GM18858 (cell line): ENCODE measurements at regions not wholly inside any gene's neighbourhood (a gene's known extent, or its start where the extent isn't known, plus 50 kb on each side); places are given as distances from the start of the nearest gene placed in this dataset.

Source experiments
- ATAC-seq: cut with Tn5 transposase; IDR thresholded peaks from one replicate; pipeline ENCODE4 v1.9.1; 2021; ENCODE audit not compliant: unreplicated experiment

GRCh38 chr2:16322308-16323125, 343.1 kb downstream of the CYRIA start:
- no peak for ATAC-seq

GRCh38 chr2:16321872-16322271, 343.8 kb downstream of the CYRIA start:
- ATAC-seq: no peak

GRCh38 chr2:16321256-16321655, 344.4 kb downstream of the CYRIA start:
- ATAC-seq: no peak

GRCh38 chr2:16320716-16321115, 344.9 kb downstream of the CYRIA start:
- ATAC-seq: no peak

- ATAC-seq: no peak
These were observed 346.0 kb downstream of the CYRIA start for GRCh38 chr2:16319551-16320121.

- peak; percentile 44 for ATAC-seq
These were observed 347.0 kb downstream of the CYRIA start for GRCh38 chr2:16318474-16319195.

- ATAC-seq: no peak
These were observed 347.6 kb downstream of the CYRIA start for GRCh38 chr2:16318051-16318450.

DNA sequence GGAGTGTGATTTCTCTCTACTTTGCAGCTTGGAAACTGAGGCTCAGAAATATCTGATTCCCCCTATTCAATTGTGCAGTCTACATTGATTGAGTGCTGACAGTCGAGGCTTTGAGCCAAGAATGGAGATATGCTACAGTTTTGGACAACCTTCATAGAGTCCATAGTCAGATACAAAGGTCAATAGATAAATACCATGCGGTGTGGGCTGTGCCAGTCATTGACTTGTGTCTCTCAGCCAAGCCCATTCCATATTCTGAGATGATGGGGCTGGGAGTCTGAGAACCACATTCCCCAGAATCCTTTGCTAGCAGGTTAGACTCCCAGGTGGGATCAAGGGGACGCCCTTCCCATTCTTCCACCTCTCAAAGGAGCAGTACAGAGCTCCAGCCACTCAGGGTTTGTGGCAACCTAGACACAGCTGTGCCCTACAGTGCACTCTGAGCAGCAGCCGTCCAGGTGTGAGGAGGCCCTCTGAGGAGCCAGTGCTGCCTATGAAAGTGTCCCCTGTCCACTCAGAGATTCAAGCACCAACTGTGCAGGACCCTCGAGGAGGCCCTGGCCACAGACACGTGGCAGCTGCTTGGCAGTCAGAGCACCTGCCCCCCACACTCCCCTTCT, 348.3 kb downstream of the CYRIA start:
- ATAC-seq: no peak

- ATAC-seq: no peak
These were observed 349.0 kb downstream of the CYRIA start for GRCh38 chr2:16316456-16317210.

- no peak for ATAC-seq
These were observed 349.7 kb downstream of the CYRIA start for GRCh38 chr2:16315908-16316307.

- no peak for ATAC-seq
These were observed 350.2 kb downstream of the CYRIA start for GRCh38 chr2:16315458-16315835.

- ATAC-seq: no peak
These were observed 350.8 kb downstream of the CYRIA start for GRCh38 chr2:16314691-16315457.

DNA sequence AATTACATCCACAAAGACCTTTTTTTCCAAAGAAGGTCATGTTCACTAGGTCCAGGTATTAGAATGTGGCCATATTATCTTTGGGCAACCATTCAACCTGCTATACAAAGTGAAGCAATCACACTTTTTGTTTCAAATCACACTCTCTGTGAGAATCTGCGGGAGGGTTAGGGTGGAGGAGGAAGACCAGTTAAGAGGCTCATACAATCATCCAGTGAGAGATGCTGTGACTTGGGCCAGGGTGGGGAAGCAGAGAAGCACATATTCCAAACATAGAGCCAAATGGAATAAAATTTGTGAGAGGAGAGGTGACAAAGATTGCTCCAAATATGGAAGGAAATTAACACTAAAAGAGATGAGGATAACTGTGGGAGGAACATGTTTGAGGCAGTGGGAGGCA, 351.6 kb downstream of the CYRIA start:
- ATAC-seq: no peak

GRCh38 chr2:16313235-16313975, 352.2 kb downstream of the CYRIA start:
- ATAC-seq: no peak

- ATAC-seq: no peak
These were observed 352.9 kb downstream of the CYRIA start for GRCh38 chr2:16312771-16313170.

DNA sequence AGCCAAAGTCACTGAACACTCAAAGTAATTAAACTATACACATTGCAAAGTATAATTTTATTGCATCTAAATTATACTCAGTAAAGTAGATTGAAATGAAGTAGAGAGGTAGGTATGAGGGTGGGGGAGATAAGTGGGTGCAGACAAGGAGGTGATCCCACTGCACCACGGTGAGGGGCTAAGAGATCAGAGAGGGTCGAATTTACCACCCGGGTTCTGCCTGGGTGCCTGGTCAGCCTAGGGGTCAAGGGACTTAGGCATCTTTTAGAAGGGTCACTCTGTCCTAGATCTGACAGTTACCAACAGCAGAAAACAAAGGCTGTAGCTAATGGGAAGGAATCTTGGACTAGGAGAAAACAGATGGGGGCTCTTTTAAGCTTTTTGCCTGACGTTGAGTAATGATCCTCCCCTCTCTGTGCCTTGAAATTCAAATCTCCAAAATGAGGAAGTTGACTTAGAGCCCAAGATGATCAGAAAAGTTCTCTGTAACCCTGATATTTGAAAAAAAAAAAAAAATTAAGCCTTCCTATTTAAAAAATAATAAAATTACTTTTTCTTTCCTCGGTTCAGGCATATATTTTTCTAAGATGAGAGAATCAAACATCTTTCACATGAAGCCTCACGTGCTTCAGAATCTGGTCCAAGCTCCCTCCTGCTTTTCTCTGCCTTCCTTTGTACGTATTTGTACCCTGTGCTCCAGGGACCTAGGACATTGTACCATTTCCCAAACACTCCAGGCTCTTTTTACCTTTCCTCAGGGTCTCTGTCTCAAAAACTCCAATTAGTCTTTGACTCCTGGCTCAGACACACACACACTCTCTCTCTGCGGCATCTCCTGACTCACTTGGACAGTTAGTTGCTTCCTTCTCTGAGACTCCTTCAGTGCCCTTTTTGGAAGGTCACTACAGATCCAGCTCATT, 353.9 kb downstream of the CYRIA start:
- no peak for ATAC-seq

GRCh38 chr2:16308816-16309215, 356.8 kb downstream of the CYRIA start:
- no peak for ATAC-seq

DNA sequence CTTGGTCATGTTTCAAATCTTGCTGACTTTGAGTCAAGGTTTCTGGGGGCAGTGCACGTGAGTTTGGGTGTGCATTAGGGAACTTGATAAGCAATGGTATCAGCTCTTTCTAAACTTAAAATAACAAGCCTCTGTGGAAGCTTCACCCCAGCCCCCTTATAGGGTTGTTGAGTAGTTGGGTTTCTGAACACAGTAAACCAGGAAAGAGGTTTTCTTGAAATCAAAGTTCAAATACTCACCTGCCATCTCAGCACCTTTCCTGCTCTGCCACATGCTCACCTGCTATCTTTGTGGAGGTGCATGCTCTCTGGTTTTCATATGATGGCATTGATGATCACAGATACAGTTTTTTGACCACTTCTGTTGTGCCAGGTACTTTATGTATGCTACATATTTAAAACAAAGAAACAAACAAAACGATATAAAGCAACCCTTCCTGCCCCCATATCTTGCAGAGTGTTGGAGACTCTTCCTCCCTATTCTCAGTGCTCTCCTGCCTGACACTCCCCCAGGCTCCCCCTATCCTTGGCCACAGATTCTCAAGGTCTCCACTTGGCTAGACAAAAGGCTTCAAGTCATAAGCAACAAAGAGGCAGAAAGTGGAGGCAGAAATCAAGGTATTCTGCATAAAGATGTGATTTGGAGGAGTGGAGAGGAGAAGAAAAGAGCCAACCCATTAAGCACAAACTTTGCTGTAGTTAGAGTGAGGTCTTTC, 360.6 kb downstream of the CYRIA start:
- no peak for ATAC-seq
